CD4-positive, alpha-beta T cell treated with Interleukin-2 at 100 ng/mL for 4 hours (primary cell): ENCODE measurements at regions not wholly inside any gene's neighbourhood (a gene's known extent, or its start where the extent isn't known, plus 50 kb on each side); places are given as distances from the start of the nearest gene placed in this dataset.

Source experiments
- DNase-seq: peaks from one replicate; pipeline ENCODE4 v3.0.0-alpha.2; 2020; ENCODE audit warnings: low spot score

DNA sequence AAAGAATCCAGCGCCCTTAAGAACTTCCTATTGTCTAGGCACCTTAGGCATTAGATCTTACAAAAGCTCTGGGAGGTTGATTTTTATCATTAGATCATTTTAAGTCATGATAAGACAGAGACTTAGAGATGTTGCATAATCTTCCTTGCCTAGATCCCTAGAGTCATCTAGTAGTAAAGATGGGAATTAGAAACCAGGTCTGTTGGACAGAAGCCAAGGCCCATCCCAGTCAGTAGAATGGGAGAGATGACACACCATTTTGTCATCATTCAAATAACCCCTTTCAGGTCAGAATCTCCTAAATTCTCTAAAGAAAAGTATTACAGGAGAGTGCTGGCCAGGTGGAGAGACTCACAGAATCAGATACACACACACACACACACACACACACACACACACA, 579.1 kb downstream of the BMP2 start:
- DNase-seq, result no peak

DNA sequence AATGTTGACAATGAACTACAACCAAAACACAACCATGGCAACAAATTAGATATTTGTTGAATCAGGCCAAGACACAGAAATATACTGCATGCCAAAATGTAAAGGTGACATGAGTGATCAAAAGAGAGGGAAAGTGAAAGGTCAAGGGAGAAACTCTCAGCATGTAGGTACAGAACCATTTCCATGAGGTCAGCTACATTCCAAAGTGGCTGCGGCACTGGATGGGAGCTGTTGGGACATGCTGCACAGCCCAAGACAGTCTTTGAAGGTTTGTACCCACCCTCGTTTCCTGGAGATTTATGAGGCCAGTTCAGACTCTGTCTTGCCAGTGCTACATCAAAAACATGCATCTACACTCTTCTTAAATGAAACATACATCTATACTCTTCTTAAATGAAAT, 579.9 kb downstream of the BMP2 start:
- no peak for DNase-seq

DNA sequence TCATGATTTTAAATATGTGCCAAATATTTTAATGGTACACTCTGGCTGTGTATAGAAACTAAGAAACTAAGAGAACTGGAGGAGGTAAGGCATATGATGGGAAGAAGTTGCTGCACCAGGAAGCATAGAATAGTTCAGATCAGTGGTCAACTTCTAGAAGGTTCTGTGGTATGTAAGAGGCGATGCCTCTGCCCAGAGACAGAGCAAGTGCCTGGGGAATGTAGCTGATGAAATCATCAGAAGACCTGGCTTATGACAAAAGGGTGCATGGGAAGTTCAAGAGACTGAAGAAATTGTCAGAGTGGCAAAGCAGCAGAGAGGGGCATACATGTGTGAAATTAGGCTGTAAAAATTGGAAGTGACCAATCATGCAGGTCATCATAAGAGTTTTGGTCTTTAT, 580.8 kb downstream of the BMP2 start:
- no peak for DNase-seq

DNA sequence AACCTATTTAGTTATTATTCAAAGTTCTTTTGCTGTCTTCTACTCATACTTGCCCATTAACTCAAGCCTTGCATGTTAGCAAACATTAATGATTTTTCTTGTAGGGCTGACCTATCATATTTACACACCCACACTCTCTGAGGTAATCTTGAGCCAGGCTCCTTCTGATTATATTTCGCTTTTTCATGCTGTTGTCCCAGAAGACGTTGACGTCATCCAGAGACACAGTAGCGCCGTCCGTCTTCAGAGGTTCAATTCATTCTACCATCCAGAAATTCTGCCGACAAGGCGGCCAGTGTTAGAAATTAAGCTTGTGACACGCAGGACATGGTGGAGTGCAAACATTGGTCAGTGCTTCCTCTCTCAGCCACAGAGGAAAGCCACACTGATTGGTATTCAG, 584.7 kb downstream of the BMP2 start:
- no peak for DNase-seq

DNA sequence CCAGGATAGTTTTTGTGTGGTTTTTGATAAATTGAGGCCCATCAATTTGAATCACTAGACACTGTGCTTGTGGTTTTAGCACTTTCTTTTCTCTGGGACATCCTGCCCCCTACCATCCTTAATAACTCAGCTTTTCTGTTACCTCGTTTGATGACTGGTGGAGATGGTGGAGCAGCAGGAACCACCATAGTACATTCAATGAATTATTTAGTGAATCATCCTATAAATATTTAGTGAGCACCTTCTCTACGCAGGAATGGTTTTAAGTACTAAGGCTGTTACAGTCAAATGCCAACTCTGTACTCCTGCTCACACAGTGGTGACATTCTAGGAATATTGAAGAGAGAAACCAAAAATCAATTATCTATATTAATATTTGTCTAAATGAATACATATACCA, 585.2 kb downstream of the HAO1 start:
- no peak for DNase-seq

DNA sequence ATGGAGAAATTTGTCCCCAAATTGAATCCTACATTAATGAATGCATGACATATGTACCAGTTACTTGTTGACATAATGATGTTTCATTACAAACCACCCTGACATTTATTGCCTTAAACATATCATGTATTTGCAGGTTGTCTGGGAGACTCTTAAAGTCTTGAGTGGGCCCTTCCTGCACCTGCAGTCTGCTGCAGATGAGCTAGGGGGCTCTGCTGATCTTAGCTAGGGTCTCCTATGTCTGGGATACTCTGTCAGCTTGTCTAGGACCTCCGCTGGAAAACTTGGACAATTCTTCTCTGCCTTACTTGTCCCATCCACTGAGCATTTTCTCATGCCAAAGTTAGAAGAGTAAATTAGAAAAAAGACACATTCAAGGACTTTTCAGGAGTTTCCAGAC, 581.6 kb downstream of the HAO1 start:
- DNase-seq, result no peak

DNA sequence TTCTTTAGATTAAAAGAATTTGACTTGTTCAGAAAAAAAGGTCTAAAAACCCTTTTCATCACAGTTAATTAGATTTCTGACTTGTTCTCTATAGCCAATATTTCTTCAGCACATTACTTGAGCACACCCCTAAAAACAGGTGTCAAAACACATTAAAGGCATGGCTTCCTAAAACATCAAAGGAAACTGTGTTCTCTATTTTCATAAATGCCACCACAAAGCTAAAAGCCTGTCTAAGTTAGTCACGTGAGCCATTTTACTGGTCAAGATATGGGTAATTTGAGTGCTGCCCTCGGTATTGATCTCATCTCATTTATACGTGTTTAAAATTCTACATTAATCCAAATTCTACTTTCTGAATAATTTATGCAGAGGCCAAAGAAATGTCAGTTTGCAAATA, 580.5 kb downstream of the HAO1 start:
- DNase-seq, result no peak

DNA sequence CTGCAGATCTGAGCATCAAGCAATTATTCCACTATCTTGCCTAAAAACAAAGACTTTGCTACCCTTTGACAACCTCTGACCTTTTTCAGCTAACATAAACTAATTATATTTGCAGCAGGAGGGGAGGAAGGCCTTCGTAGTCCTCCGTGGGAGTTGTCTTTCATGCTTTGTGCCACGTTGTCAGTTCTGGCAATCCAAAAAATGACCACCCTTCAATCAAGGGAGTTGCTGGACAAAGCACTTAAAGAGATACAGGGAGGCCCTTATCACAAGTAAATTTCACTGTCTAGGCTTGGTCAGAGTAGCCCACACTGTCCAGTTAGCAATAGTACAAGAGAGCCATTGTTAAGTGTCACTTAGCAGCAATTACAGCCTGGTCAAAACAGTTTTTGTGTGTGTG, 578.9 kb downstream of the HAO1 start:
- DNase-seq, result no peak

DNA sequence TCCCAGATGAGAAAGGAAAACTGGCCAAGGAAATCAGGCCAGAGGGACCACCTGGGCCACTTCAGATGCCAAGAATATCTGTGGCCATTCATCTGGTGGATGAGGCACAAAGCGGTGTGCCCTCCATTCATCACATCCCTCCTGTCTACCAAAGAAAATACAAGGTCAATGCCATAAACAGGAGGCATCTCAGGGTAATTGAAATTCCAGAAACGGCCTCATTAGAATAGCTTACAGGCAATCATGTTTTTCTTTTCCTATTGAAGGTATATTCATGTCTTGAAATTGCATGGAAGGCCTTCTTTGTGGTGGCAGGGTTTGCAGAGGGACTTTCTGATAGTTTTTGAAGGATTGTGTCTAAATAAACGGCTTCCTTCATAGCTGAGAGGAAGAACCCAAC, 578.3 kb downstream of the HAO1 start:
- DNase-seq, result no peak

DNA sequence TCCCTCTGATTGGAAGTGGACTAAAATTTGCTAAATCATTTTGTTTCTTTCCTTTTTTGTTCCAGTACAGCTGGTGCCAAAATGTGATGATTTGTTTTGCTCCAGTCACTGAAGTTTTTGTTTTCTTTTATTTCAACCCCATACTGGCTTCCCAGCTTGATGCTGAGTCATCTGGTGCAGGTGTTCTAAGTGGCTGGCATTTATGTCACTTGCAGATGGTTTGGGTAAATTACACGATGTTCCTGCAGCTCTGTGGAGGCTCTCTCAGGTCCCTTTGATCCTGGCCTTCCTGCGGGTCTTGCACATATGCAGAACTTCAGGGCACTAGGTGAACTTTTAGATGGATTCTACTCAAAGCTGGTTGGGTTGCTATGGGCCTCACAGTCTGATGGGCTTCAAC, 577.7 kb downstream of the HAO1 start:
- no peak for DNase-seq

DNA sequence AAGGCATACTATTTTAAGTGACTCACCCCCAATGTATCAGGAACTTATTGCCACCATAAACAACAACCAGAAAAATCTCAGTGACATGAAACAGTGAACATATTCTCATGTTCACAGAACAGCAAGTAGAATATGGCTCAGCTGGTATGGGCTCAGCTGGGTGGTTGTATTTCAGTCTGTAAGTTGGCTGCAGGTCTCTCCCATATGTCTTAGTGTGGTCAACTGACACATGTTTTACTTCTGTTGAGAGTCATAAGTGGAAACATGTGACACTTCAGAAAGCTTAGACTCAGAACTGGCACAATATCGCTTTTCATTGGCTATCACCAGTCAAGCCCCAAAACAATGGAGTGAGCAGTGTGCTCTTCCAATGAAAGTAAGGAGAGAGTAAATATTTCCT, 574.1 kb downstream of the HAO1 start:
- DNase-seq, result no peak

DNA sequence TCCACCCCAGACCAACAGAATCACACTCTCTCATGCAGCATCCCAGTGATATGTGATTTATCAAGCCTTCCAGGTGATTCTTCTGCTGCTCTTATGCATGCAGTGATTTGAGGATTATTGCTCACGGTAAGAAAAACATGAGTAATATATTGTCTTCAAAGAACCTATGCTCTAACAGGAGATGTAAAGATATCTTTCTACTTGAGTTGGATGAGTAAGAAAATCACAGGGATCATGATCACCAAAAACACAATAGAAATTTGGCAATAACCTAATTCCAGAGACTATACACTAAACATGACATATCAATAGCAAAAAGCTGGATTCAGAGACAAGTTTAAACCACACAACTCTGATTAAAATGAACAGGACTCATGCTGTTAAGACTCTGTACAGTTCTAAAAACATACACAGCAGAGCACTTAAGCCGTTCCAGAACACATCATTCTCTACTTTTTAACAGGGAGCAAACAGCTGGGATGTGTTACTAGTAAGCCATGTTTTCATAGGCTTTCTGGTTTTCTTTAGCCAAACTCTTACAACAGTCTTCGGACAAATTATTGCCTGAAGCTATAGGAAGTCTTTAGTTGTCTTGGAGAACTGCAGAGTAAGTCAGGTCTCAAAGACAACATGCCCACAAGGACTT, 568.6 kb downstream of the HAO1 start:
- DNase-seq, result no peak

DNA sequence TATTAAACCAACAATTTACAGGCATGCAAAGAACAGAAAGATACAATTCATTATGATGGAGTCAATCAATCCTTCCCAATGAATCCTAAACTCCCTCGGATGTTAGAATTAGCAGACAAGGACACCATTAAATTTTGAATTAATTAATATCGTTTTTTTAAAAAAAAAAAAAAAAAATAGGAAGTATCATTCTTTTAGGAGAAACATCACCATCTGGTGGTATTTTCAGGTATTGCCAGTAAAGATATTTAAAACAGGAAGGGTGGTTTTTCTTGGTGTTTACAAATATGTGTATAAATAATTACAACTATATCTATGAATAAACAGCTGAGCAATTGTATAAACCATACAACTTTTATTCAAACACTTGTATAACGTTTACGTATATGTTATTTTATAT, 564.4 kb downstream of the HAO1 start:
- peak; percentile 1 for DNase-seq

DNA sequence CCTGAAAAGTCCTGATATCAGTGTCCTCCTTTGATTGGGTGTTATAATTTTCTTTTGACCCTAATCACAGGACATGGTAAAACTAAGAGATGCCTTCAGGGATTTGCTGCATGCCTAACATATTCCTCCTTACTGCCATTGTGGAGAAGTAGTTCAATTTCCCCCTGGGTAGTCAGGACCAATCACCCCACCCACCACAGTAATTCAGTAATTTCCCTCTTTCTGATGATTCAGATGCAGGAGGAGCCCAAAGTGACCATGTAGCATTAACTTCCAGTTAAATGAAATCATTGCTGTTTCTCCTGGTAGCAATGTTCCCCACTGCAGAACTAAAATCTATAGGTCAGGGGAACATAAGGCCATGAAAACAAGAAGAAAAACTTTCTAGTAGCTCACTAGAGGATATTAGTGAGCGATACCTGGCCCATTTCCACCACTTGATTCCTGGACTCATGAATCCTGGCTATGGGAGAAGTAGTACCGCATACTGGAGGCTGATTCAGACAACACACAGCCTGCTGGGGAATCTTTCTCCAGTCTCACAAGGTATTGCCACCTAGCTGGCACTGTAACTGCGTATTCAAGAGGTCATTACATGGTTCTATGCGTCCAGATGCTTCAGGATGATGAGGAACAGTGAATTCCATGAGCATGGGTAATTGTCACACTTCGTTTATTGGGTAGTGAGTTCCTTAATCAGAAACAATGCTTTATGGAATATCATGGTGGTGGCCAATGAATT, 561.2 kb downstream of the HAO1 start:
- DNase-seq, result no peak

DNA sequence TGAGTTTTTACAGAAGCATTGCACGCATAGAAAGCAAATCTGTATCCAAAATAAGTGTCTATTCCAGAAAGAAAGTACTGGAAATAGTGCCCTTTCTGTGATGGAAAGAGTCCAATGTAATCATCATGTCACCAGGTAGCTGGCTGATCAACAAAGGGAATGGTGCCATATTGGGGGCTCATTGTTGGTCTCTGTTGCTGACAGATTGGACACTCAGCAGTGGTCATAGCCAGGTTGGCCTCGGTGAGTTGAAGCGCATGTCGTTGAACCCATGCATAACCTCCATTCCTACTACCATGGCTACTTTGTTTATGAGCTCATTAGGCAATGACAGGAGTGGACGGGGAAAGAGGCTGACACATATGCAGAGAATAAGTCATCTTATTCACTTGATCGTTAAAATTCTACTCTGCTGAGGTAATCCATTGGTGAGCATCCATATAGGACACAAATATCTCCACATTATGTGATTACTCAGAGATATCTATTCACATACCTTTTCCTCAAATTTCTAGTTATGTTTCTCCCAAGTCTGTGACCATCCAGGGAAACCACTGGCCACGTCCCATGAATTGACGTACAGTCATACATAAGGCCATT, 560.5 kb downstream of the HAO1 start:
- DNase-seq, result no peak

DNA sequence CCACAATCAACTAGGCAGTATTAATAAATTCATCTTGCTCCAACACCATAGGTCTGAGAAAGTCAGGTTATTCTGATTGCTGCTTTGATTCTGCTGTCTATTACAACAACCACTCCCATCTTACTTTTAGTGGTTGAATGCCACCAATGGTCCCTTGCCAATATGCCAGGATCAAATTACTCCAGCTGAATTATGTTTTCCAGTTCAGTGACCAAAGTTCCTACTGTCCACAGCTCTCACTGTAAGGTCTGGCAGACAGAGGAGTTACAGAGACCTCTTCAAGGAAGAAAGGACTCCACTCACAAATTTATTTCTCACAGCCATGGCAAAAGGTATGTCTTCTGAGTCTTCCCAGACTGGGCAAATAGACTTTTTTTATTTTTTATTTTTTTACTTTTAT, 557.0 kb downstream of the HAO1 start:
- no peak for DNase-seq

DNA sequence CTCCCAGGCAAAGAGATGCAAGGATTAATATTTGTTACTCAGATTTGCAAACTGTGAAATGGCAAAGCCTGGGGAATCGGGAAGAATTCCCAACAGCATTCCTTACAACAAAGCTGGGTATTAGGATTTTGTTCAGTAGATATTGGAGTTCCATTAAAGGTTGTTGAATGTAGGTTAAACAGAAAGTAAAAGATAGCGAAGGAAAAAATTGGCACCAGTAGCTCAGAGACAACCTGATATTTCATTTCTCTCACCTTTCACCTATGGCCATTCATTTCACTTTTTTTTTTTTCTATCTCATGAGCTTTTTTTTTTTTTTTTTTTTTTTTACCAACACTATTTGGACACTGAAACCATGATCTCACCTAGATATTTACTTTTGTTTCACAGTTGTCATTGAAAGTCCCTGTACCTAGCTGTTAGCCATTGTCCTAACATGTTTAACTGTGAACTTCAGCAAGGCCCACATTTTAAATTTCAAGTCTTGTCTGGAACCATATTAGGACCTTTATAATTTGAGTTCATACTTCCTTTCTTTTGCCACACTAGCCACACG, 552.5 kb downstream of the HAO1 start:
- no peak for DNase-seq

DNA sequence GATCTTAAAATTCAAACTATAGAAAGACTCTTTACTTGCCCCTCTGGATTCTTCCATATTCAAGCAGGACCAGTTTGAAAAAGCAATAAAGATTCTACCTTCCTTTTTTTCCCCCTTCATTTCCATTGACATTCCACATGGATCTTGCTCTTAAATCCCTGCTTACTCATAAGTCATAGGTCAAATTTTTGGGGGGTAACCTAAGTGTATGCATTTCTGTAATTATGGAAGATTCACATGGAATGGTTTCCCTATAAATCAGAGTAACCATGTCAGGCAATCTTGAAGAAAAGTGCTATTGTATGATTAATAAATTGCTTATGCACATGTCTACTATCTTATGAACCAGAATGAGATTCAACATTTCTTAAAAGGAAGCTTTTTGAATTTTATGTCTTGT, 551.0 kb downstream of the HAO1 start:
- no peak for DNase-seq

DNA sequence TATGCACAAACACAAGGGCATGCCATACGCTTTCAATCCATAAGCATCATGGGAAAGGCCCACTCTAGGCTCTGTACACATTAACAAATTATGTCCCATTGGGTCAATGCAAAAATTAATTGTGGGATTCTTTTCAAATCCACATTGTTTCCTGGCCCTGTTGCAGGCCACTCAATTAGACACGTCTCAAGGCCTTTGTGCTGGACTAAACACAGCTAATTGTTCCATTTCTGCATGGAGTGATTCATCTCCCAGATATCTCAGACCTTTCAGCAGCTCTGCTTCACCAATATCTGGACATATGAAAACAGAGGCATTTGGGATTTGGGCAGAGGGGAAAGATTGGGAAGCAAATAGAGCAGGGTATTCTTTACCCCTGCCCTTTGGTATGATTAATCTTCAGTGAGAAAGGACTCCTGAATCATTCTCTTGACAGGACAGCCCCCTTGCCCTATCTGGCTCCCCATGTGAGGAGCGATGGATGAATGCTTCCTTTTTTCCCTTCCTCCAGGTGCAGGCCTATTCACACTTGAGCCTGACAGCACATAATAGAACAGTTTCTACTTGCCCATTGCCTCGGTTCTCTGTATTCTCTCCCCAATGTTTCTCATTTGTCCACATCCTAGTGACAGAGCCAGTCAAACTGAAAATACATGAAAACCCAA, 547.6 kb downstream of the HAO1 start:
- DNase-seq, result no peak

DNA sequence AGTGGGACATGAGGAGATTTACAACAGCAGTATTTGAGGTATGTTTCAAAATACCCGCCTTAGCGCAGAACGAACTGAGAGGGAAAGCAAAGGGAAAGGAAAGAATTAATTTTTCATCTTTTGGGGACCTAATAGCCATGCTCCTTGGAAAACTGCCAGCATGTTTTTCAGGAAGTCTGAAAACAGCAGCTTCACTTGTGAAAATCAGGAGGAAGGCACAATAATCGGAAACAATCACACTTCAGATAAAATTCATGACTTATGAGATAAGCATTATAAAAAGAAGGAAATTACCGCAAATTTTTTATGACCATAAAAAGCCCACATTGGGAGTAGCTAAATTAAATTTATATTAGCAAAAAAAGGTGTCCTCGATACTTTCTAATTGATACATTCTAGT, 541.1 kb downstream of the HAO1 start:
- no peak for DNase-seq

DNA sequence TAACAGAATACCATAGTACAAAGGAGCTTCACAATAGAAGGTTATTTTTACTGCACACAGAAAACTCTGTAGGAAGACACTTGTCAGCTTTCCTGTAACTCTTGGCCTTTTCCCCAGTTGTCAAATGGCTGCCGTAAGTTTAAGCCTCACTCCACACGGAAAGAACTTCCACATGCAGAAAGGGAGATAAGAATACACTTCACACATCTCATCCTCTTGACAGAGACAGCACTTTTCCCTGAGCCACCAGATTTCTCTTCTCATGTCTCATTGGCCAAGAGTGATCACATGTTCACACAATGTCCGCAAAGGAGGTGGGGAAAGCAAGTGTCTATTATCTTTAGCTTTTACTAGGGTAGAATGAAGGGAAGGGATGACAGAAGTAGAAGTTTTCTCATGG, 540.7 kb downstream of the HAO1 start:
- DNase-seq, result no peak

DNA sequence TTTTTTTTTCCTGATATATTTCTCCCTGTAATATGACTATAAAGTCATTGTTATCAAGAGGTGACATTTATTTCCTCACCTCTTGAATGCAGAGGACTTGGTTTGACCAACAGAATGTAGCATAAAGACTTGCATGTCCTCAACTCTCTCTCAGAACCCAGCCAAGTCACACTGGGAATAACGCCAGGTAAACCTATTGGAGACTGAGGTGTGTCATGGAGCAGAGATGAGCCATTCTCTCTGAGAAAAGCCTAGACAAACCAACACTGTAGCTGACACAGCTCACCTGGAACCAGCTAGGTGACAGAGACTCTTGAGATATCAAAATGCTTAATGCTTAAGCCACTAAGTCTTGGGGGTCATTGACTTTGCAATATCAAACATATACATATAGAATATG, 533.6 kb downstream of the HAO1 start:
- no peak for DNase-seq

DNA sequence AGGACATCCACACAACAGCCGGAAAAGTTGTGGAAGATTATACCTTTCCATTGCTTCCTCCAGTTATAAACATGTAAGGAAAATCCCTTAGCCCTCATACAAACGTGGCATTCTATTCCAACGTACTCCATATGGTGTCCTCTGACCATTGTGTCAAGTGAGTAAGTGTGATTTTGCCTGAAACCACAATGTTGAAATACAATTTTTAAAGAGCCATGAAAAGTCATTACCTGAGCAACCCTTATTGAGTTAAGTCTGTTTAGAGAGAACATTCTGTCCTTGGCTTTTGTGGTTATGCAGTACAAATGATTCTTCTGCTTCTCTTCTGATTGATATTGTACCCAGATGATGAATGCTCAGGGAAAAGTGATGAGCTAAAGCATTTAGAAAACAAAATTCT, 530.1 kb downstream of the HAO1 start:
- DNase-seq, result no peak
